Activated naive CD4-positive, alpha-beta T cell treated with anti-CD3 and anti-CD28 coated beads, Interleukin-2, amount 50 U/mL, for 72 hours (primary cell): ENCODE measurements at regions not wholly inside any gene's neighbourhood (a gene's known extent, or its start where the extent isn't known, plus 50 kb on each side); places are given as distances from the start of the nearest gene placed in this dataset.
"Not testable (repeated sequence)": the region's sequence is repeated elsewhere in the genome, so short reads cannot be mapped to it uniquely, and the experiment has no call there.

Experiments used
- ATAC-seq, 2 donors: fragments of 150-1000 bp; cut with Tn5 transposase; 2 replicates each; pipeline ENCODE4 v1.10.0; 2021; ENCODE audit warnings: mild to moderate bottlenecking in 2 of 2, moderate library complexity in 2 of 2
- DNase-seq, 2 donors: peaks; one replicate each; pipeline ENCODE4 v3.0.0; 2021 to 2022; ENCODE audit warnings: low spot score in 2 of 2
- H3K27ac Mint-ChIP-seq, 2 donors: one replicate each; pipeline ENCODE4 v1.8.0; 2022; ENCODE audit warnings: mild to moderate bottlenecking in 2 of 2, mixed read lengths in 2 of 2
- H3K36me3 Mint-ChIP-seq, 2 donors: one replicate each; pipeline ENCODE4 v1.8.0; 2022; ENCODE audit warnings: mixed read lengths in 2 of 2
- H3K9me3 Mint-ChIP-seq, 2 donors: one replicate each; pipeline ENCODE4 v1.8.0; 2022; ENCODE audit warnings: mixed read lengths in 2 of 2

DNA sequence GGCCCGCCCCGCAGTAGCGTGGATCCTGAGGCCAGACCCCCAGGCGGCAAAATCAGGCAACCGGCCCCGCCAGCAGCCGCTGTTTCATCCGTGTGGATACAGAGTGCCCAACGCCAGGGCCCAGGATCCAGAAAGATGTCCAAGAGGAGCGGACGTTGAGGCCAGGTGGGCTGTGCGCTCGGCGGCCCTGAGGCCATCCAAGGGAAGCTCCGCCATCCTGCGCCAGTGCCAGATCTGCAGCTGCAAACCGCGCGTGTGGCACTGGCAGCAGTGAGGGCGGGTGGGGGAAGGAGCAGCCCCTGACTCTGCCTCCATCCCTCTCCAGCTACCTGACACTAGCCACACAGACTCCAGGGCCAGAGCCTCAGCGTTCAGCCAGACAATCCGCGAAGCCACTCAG, 668.2 kb downstream of the SPATA31A6 start:
- H3K27ac Mint-ChIP-seq, H3K36me3 Mint-ChIP-seq, DNase-seq, H3K9me3 Mint-ChIP-seq, ATAC-seq: not testable (repeated sequence)

- not testable (repeated sequence) for H3K9me3 Mint-ChIP-seq, H3K27ac Mint-ChIP-seq, H3K36me3 Mint-ChIP-seq
- DNase-seq (peak; percentile 54 to 65), ATAC-seq (peak; percentile 52 to 86)
These were observed 668.9 kb downstream of the SPATA31A6 start for GRCh38 chr9:42852133-42852930.

DNA sequence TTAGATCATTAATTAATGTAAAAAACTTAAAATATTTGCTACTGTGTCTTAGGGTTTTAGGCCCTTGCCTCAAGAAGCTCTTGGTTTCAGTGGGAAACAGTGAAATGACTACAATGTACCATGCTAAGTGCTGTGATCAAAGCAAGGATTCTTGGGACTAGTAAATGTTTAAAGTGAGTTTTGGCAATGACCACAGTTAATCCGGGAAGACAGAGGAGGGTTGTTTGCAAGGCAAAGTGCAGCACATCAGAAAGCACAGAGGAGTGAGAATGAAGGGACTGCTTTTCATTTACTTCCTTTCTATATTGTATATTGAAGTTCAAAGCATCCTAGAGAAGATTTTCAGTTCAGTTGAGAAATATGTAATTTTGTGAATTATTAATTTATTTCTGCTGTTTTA, 676.7 kb downstream of the SPATA31A6 start:
- ATAC-seq, DNase-seq, H3K27ac Mint-ChIP-seq, H3K36me3 Mint-ChIP-seq, H3K9me3 Mint-ChIP-seq: not testable (repeated sequence)

DNA sequence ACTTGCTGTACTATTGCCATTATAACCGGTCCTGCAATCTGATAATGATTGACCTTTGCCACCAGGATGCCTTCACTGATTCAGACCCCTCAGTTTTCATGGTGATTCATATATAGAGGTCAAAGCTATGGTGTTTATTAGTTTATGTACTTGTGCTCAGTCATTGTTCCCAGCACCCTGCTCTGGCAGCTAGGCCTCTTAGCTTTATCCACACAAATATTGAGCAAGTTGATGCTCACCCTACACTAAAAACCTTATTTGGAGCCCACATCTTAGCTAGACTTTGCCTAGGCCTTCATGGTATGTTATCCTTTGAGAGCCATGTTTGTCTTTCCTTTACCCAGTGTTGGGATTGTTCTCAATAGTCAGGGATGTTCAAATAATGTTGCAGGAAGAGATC, 679.0 kb downstream of the SPATA31A6 start:
- H3K27ac Mint-ChIP-seq, H3K9me3 Mint-ChIP-seq, ATAC-seq, DNase-seq, H3K36me3 Mint-ChIP-seq: not testable (repeated sequence)
